HG02571 (cell line): ENCODE measurements at regions not wholly inside any gene's neighbourhood (a gene's known extent, or its start where the extent isn't known, plus 50 kb on each side); places are given as distances from the start of the nearest gene placed in this dataset.
A peak's percentile ranks its signal among the peaks of the same experiment; 100 is the strongest.
"Not testable (repeated sequence)": the region's sequence is repeated elsewhere in the genome, so short reads cannot be mapped to it uniquely, and the experiment has no call there.

ENCODE experiments used
- ATAC-seq: cut with Tn5 transposase; IDR thresholded peaks from one replicate; pipeline ENCODE4 v1.9.1; 2021; ENCODE audit warnings: mild to moderate bottlenecking, moderate library complexity; ENCODE audit not compliant: unreplicated experiment

DNA sequence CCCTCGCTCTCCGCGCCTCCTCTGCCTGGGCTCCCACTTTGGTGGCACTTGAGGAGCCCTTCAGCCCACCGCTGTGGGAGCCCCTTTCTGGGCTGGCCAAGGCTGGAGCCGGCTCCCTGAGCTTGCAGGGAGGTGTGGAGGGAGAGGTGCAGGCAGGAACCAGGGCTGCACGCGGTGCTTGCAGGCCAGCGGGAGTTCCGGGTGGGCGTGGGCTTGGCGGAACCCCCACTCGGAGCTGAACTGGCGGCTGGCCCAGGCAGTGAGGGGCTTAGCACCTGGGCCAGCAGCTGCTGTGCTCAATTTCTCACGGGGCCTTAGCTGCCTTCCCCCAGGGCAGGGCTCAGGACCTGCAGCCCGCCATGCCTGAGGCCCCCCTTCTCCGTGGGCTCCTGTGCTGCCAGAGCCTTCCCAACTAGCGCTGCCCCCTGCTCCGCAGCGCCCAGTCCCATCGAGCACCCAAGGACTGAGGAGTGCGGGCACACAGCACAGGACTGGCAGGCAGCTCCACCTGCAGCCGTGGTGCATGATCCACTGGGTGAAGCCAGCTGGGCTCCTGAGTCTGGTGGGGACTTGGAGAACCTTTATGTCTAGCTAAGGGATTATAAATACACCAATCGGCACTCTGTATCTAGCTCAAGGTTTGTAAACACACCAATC, 200.2 kb upstream of the RIMS1 start:
- ATAC-seq: not testable (repeated sequence)

DNA sequence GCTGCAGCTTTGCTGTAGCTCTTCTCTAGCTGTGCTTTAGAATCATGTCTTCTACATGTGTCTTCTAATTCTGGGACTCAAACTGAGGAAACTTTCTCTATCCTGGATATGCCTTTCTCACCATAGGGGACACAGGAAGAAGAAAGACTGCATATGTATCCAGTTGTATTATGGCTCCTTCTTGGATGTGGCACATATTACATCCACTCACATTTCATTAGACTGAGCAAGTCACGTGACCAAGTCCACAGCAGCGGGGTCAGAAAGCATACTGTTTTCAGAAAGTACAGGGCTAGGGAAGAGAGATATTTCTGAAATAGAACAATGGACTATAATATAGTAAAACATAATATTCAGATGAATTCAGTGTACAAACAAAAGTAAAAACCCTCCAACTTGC, 187.6 kb upstream of the RIMS1 start:
- ATAC-seq: no peak

DNA sequence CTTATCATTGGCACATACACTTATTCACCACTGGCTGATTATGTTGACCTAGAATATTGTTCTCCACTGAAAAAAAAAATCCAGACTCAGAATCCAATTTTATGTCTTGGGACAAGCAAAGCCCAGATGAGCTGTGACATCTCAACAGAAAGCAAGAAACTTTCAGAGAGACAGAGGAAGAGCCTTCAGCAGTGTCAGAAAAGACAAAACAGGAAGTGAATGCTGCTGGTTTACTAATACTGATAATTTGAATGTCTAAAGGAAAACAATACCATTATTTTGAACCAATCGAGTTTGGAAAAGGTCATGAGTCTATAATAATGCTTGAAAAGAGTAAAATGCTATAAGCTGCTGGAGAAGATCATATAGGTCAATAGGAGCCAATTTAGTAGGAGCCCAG, 179.8 kb upstream of the RIMS1 start:
- ATAC-seq: no peak

DNA sequence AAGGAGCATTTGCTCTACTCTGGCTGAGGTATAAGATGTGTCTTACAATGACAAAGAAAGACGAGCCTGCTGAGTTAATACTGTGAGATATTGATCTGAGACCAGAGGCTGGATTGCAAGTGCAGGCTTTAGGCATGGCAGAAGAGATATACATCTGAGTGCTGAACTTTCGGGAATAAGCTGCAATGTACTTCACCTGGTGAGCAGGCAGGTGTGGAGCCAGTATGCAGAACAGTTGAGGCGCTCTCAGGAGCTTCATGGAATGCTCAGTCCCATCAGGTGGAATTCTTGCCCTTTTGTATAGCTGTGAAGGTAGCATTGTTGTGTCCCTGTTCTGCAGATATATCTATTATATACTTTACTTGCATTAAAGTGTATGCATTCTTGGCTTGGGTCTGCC, 179.3 kb upstream of the RIMS1 start:
- ATAC-seq: no peak

DNA sequence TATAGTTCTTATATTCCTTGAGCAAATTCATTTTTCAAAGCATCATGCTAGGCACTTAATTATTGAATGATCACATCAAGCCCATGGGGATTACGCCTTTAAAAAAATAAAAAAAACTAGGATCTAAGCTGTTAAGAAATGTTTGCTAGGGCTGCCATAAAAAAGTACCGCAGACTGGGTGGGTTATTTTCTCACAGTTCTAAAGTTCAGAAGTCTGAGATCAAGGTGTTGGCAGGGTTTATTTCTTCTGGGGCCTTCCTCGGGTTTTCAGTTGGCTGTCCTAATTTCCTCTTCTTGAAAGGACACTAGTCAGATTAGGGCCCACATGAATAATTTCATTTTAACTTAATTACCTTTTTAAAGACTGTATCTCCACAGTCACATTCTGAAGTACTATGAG, 165.6 kb upstream of the RIMS1 start:
- ATAC-seq: no peak

DNA sequence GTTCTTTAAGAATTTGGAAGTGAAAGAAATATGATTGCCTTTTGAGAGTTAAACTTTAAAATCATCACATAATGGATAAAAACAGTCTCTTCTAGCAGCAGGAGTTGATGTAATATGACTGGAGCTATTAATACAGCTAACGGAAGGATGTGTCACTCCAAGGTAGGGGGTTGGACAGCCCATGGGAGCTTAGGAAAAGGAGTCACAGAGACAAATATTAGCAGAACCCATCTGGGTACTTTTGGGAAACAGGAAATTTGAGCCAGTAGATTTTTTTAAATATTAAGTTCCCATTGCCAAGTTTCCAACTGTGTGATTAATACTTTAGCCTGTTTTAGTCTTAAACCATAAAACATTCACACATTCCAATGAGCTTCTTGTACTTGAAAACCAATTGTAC, 164.7 kb upstream of the RIMS1 start:
- no peak for ATAC-seq

DNA sequence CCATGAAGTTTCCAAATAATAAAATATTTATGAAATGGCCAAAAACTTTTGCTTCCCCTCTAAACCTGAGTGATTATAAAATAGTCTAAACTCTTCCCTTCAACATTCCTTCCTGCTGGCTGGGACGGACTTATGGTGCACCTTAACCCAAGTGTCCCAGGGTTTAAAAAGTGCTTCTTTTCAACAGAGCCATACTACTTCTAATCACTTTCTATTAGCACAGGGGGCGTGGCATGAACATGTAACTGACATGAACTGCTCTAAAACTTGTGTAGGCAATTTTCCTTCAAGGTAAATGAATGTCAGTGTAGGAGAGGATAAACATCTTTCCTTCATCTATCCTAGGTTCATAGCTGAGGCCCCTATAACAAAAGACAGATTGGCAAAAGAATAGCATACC, 163.6 kb upstream of the RIMS1 start:
- ATAC-seq: no peak

DNA sequence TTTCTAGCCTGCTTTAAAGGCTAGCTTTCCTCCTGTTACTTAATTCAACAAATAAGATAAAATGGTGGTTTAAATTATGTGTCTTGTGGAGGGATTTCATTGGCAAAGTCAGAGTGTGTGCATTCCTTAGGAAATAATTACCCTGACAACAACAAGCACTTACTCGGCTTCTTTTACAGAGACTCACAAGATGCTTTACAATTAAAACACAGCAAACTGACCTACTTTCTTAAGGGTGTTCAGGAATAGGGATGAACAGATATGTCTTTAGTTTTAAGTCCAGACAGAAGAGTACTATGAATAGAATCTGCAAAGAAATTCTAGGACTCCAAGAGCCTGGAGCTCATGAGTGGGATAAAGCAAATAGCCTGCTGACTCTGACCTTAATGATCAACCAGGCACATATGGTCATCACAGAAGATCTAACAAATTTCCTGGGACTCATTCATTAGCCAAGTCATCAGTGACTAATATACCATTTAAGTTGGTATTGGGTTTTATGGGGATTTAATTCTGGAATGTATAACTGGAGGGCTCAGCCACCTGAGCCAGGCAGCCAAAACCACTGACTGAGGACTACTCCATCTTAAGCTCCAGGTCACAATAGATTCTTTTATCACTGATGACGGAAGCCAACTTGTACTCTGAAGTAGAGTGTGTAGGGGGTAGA, 161.8 kb upstream of the RIMS1 start:
- no peak for ATAC-seq

DNA sequence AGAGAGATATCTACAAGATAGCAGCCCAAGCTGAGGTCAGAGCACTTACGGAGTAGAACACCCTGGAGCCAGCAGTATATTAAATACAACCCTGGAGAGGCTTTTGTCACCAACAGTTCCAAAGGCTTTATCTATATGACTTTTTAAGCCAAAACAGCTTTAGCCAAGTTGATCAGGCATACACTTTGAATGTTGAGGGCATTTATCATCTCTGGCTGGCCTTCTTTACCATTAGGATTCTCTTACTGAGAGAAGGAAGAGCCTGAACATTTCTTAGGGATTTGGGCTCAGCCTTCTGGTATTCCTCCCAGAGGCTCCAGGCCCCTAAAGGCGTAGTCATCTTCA, 161.3 kb upstream of the RIMS1 start:
- no peak for ATAC-seq

DNA sequence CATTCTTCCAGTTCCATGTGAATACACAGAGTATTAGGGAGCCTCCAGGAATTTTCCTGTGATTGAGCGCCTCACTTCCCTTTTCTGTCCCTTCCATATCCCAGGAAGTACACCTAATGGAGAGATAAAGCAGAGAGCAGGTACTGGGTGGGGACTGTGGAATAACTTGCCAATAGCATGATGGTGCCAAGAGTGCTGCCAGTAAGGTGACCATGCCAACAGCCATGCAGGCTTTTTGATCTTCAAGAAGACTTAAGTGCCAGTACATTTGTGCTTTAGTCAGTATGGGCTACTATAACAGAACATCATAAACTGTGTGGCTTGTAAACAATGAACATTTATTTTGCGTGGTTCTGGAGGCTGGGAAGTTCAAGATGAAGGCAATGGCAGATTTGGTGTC, 160.2 kb upstream of the RIMS1 start:
- ATAC-seq: no peak

DNA sequence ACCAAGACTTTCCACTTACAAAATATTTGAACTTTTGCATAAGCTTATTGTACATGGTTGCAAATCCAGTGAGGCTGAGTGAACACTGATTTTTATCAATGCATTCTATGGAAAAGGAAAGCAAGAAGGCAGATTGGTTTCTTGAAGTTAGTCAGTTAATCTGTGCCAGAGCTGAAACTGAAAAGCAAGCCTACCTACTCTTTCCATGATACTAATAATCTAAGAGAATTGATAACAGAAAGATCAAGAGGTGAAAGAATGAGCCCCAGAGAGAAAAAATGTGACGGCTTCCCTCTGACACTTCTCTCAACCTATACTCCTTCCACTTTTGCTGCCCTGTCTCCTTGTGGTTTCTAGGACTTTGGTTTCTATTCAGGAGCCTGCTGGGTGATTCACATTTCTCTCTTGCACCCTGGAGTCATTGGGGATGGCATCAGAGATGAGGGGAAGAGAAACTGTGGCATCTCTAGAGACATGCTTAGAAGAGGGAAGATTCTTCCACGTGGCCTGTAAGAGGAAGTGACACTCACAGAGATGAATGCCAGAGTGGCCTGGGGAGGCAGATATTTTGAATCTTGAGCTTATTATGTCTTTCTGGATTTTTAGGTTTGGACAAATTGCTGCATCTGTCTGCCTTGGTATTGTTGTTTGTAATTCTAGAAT, 158.6 kb upstream of the RIMS1 start:
- peak; percentile 86 for ATAC-seq

DNA sequence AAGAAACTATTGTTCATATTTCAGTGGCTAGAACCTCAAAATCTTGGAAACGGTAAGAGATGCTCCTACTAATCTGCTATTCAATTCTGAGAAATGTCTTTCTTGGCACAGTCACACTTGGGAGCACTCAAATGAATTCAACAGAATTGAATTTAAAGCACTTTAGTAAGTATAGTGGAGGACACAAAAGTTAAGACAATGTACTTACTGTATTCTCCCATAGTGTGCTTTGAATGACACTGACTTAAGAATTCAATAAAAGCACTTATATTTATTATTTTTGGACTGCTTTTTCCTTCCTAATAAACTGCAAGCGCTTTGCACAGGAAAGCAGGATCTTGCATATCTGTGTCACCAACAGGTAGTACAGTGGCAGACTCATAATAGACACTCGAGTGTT, 156.1 kb upstream of the RIMS1 start:
- no peak for ATAC-seq

DNA sequence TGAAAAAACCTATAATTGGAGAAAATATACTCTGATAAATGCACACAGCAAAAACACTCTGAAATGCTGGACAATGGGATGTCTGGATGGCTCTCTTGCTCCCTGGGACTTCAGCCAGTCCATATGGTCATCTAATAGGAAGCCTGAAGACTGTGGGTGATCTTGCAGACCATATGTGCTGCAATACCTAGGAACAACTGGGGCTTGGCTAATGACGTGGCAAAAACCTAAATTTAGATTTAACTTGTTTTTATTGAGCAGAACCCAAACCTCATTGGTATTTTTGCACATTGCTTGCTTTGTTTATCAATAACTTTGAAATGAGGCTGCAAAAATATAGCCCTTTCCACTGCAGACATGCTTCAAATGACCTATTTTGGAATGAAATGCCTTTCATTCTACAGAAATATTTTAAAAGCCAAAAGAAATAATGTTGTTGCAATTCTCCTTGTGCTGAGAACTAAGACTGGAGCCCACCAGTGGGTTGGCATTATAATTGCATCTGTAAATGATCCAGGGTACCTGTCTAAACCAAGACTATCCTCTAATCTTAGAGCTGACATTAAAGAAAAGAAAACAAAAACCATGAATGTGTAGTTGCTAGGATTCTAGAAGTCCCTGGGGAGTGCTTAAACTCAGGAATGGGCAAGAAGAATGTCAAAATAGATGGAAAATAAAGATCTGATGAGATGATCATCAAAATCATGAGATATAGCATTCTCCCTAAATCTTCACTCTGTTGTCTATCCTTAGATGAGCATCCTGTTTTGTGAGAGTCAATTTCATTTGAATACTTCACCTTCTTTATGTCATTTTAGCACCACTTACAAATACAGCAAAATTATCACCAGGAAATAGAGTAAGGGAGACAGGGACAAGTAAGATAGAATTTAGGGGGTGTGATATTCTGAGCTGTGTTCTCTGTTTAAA, 152.1 kb upstream of the RIMS1 start:
- no peak for ATAC-seq

DNA sequence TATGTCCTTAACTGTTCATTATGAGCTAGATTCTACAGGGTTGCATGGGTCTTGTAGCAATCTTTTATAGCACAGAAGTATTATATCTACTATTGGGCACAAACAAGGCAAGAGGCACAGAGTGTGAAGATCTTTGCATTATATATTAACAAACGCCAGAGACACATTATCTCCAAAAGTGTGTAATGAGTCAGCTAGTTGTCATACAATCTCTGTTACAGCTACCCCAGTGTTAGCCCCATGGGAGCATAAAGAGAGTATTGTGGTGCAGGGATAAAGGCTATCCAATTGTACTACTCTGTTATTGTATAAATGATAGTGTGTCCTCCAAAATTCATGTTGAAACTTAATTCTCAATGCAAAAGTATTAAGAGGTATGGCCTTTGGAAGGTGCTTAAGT, 148.4 kb upstream of the RIMS1 start:
- no peak for ATAC-seq

DNA sequence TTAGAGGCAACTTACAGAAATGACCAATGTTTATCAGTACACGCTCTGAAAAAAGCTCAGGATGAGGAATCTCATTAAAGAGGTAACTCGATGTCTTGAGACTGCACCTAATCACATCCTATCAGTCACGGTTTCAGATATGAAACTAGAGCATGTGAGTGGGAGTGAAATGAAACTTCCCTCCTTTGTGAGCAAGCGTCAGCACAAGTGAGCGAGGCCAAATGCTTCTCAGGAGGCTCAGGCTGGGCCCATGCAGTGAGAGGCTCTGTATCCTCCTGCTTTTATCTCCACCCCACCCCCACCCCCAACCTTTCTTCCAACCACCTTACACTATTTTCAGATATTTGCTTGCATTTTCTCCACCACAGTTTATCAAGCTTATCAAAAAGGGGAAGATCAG, 140.8 kb upstream of the RIMS1 start:
- no peak for ATAC-seq

DNA sequence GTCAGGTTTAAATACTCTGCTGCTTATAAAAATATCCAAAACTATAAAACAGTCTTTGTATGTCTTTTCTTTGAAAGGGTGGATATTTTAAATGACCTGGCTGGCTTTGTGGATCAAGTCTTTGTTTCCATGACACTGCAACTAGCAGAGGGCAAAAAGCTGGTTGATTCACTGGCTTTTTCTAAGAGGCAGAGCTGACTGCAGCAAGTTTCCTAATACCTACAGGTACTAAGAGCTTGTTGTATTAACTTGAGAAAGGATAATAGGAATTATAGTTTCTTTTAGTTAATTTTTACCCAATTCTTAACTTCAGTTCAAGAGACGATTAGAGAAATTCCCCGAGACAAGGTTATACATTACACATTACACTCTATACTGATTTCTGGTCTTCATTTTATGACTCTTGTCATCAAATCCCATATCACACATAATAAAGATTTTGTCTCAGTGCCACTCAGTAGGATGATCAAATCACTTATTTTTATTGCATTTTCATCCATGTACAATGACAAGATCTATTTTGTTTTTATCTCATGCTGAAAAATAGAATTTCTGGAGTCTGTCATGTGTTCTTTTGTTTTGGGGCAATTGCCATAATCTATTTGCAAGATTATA, 120.1 kb upstream of the RIMS1 start:
- no peak for ATAC-seq

DNA sequence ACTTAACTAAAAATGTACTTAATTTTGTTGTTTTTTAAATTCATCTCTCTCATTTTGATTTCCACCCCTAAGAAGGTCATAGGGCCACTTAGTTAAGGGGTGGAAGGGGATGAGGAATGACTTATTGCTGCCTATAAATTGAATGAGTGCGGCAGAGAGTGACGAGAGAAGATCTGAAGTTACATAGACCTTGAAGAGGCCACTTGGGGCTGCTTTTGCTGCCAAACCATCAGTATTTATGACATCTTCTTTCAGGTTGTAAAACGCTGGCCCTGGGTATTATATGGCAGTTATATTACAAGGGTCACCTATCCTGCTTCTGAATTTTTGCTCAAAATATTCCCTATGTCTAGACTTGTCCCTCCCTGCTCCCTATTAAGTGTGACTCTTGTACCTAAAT, 119.6 kb upstream of the RIMS1 start:
- ATAC-seq: no peak

DNA sequence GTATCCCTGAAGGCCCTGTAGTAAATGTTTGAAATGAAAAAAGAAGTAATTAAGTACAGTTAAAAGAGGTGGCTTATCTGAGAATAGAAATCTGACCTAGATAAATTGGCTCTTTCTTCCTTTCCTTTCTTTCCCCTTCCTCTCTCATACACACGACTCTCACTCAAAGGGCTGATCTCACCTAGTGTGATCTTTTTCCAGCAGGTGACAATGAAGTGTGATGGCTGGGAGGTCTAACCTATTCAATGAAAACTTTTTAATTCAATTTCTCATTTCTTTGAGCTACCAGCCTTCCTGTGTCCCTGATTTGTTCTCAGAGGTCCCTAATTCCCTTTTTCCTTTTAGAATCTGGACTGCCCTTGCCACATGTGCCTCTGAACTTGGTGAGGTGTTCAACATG, 118.0 kb upstream of the RIMS1 start:
- ATAC-seq: no peak

DNA sequence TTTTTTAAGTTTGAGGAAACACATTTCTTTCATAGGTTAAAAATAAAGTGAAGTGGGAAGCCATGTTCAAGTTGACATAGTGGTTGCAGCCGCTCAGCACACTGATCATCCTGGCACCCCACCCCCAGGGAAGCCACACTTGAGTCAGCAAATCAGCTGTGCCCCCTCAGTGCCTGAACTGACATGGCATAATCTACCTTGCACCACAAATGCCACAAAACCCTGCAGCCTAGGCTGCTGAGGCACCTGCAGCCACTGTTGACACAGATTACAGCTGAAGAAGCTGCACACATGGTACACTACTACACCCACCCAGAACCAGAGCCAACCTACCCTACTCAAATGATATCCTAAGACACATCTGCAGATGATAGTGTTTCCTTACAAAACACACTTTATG, 77.5 kb upstream of the RIMS1 start:
- no peak for ATAC-seq

DNA sequence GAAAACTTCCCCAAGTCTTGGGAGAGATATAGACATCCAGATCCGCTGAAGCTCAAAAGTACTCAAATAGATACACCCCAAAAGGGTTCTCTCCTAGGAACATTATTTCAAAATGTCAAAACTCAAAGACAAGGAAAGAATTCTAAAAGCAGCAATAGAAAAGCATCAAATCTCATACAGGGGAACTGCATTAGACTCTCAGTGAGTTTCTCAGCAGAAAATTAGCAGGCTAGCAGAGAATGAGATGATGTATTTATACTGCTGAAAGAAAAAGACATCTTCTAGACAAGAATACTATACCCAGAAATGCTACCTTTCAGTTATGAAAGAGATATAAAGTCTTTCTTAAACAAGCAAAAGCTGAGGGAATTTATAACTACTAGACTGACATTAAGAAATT, 75.5 kb upstream of the RIMS1 start:
- no peak for ATAC-seq

DNA sequence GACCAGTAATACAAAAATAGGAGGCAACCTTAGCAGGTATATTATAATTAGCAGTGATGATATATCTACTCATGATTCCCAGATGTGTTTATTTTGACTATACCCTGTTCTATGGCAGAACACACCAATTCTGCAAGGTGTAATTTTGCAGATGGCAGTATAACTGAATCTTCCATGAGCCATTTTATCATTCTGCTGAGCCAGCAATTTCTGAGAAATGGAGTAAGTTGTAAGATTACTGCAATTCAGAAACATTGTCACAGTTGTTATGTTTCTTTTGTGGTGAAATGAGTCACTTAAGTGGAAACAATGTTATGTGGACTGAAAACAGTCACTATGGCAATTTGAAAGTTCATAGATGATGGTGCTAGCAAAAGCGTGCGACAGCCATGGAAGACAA, 63.7 kb upstream of the RIMS1 start:
- no peak for ATAC-seq
